GM23338 (cell line): ENCODE measurements at regions not wholly inside any gene's neighbourhood (a gene's known extent, or its start where the extent isn't known, plus 50 kb on each side); places are given as distances from the start of the nearest gene placed in this dataset.

Experiments used
- ATAC-seq: fragments of 200-7000 bp; cut with Tn5 transposase; 3 replicates; pipeline ENCODE4 v1.9.1; 2020
- DNase-seq: peaks from one replicate; pipeline ENCODE4 v3.0.0-alpha.2; 2015; ENCODE audit warnings: low spot score
- H2AFZ ChIP-seq: fragments of 200-600 bp; sonication (generic); 2 replicates; pipeline ENCODE4 v1.8.0; 2016; ENCODE audit warnings: antibody characterized with exemption, mild to moderate bottlenecking, moderate library complexity
- H3F3A ChIP-seq: fragments of 200-600 bp; sonication (generic); replicated peaks from 2 replicates; pipeline ENCODE4 v1.8.0; 2017; ENCODE audit warnings: antibody characterized with exemption, mixed run types, low read depth
- H3K27ac ChIP-seq: fragments of 200-600 bp; sonication (generic); 2 replicates; pipeline ENCODE4 v1.6.1; 2016; ENCODE audit warnings: low read depth
- H3K27me3 ChIP-seq: fragments of 200-600 bp; sonication (generic); 2 replicates; pipeline ENCODE4 v1.8.0; 2016; ENCODE audit warnings: mild to moderate bottlenecking, mixed run types, moderate library complexity; ENCODE audit not compliant: insufficient read depth
- H3K36me3 ChIP-seq: fragments of 200-600 bp; sonication (generic); 2 replicates; pipeline ENCODE4 v1.8.0; 2016; ENCODE audit warnings: mild to moderate bottlenecking; ENCODE audit not compliant: insufficient read depth
- H3K4me1 ChIP-seq: fragments of 200-600 bp; sonication (generic); 2 replicates; pipeline ENCODE4 v1.8.0; 2016; ENCODE audit warnings: mild to moderate bottlenecking, moderate library complexity; ENCODE audit not compliant: insufficient read depth
- H3K4me2 ChIP-seq: fragments of 200-600 bp; sonication (generic); 2 replicates; pipeline ENCODE4 v1.7.1; 2017; ENCODE audit warnings: mixed run types
- H3K4me3 ChIP-seq: fragments of 200-600 bp; sonication (generic); 2 replicates; pipeline ENCODE4 v1.6.1; 2016; ENCODE audit warnings: mixed run types
- H3K79me2 ChIP-seq: fragments of 200-600 bp; sonication (generic); replicated peaks from 2 replicates; pipeline ENCODE4 v1.8.0; 2017; ENCODE audit warnings: mild to moderate bottlenecking; ENCODE audit not compliant: insufficient read depth
- H3K9me2 ChIP-seq: fragments of 200-600 bp; sonication (generic); 2 replicates; pipeline ENCODE4 v1.8.0; 2017; ENCODE audit not compliant: insufficient read depth
- H4K20me1 ChIP-seq: fragments of 200-600 bp; sonication (generic); replicated peaks from 2 replicates; pipeline ENCODE4 v1.8.0; 2017; ENCODE audit warnings: mild to moderate bottlenecking; ENCODE audit not compliant: insufficient read depth
- H3K27ac Mint-ChIP-seq: 2 replicates; pipeline ENCODE4 v1.8.0; 2020; ENCODE audit warnings: inconsistent platforms, mild to moderate bottlenecking, moderate library complexity, mixed read lengths
- H3K27me3 Mint-ChIP-seq: 3 replicates; pipeline ENCODE4 v1.8.0; 2022; ENCODE audit warnings: low read depth, mild to moderate bottlenecking, moderate library complexity, mixed read lengths, inconsistent platforms; ENCODE audit not compliant: insufficient read depth, poor library complexity
- H3K36me3 Mint-ChIP-seq: 3 replicates; pipeline ENCODE4 v1.8.0; 2021; ENCODE audit warnings: low read depth, mild to moderate bottlenecking, inconsistent platforms, moderate library complexity, mixed read lengths
- H3K4me1 Mint-ChIP-seq: 3 replicates; pipeline ENCODE4 v1.8.0; 2020; ENCODE audit warnings: mild to moderate bottlenecking, inconsistent platforms, mixed read lengths
- H3K4me3 Mint-ChIP-seq: 3 replicates; pipeline ENCODE4 v1.8.0; 2021; ENCODE audit warnings: moderate library complexity, mild to moderate bottlenecking, inconsistent platforms, mixed read lengths
- H3K9me3 Mint-ChIP-seq: 3 replicates; pipeline ENCODE4 v1.8.0; 2020; ENCODE audit warnings: moderate library complexity, mild to moderate bottlenecking, inconsistent platforms, mixed read lengths
- CREB1 ChIP-seq: fragments of 250-450 bp; sonication (Bioruptor Pico); IDR thresholded peaks from 2 replicates; pipeline ENCODE4 v1.5.0; 2020; ENCODE audit warnings: low read depth, mild to moderate bottlenecking, moderate library complexity
- CTCF ChIP-seq, 2 experiments: fragments of 200-600 bp in 1 of 2; sonication (generic) in 1 of 2; conservative IDR thresholded peaks; 2 replicates each; pipeline versions ENCODE4 v1.5.1 to v1.6.1; 2016 to 2017; ENCODE audit warnings: antibody characterized with exemption in 2 of 2, low read depth in 2 of 2, mild to moderate bottlenecking in 2 of 2, moderate library complexity in 1 of 2
- ETS1 ChIP-seq: IDR thresholded peaks from 2 replicates; pipeline ENCODE4 v1.6.1; 2016; ENCODE audit warnings: antibody characterized with exemption
- ZNF114 ChIP-seq: fragments of 250-450 bp; sonication (Bioruptor Pico); IDR thresholded peaks from 2 replicates; pipeline ENCODE4 v1.5.0; 2020; ENCODE audit warnings: mild to moderate bottlenecking, moderate library complexity
- ZNF331 ChIP-seq: fragments of 250-450 bp; sonication (Bioruptor Pico); IDR thresholded peaks from 2 replicates; pipeline ENCODE4 v1.5.0; 2020; ENCODE audit warnings: low read depth, mild to moderate bottlenecking, moderate library complexity
- ZNF462 ChIP-seq: fragments of 250-450 bp; sonication (Bioruptor Pico); IDR thresholded peaks from 2 replicates; pipeline ENCODE4 v1.5.0; 2020; ENCODE audit warnings: mild to moderate bottlenecking, moderate library complexity

GRCh38 chr5:166845044-166845443, 1446.4 kb upstream of the WWC1 start (continued):
- TF ChIP-seq ZNF462 (CRISPR knock-in tag), result no peak

- H3K4me3 Mint-ChIP-seq, result no peak overlapping the region
- no peak overlapping the region for H3K4me3 ChIP-seq
- H3K27ac ChIP-seq, result no peak overlapping the region
- H3F3A ChIP-seq, result no peaks in the 10 kb centered on the region
- no peaks in the 10 kb centered on the region for H4K20me1 ChIP-seq
- no peak overlapping the region for H2AFZ ChIP-seq
- H3K27me3 ChIP-seq, result no peaks in the 10 kb centered on the region
- no peaks in the 10 kb centered on the region for H3K4me1 ChIP-seq
- ATAC-seq (no peak), DNase-seq (no peak)
- H3K9me2 ChIP-seq, result no peaks in the 10 kb centered on the region
- H3K79me2 ChIP-seq, result no peaks in the 10 kb centered on the region
- peaks cover under 1% of the 10 kb centered on the region; the same call in 1 of the 3 replicates for H3K4me1 Mint-ChIP-seq
- H3K27ac Mint-ChIP-seq, result no peak overlapping the region
- no peak overlapping the region for H3K4me2 ChIP-seq
- TF ChIP-seq CTCF (conservative IDR thresholded peaks at IDR 0.05; ENCODE audit: low read depth in 2 of 2) (no peak), ZNF331 (CRISPR knock-in tag) (no peak), ZNF114 (CRISPR knock-in tag) (no peak), CREB1 (no peak), ZNF462 (CRISPR knock-in tag) (no peak), ETS1 (no peak)
- H3K36me3 ChIP-seq, result no peaks in the 10 kb centered on the region
- H3K27me3 Mint-ChIP-seq, result no peaks in the 10 kb centered on the region
- no peaks in the 10 kb centered on the region for H3K9me3 Mint-ChIP-seq
- H3K36me3 Mint-ChIP-seq, result no peaks in the 10 kb centered on the region
Observed at GRCh38 chr5:166856791-166857190, 1434.7 kb upstream of the WWC1 start.
